SU-DHL-6 (cell line): ENCODE measurements at regions not wholly inside any gene's neighbourhood (a gene's known extent, or its start where the extent isn't known, plus 50 kb on each side); places are given as distances from the start of the nearest gene placed in this dataset.

ENCODE experiments used
- CTCF ChIP-seq: fragments of 200-600 bp; sonication (generic); IDR thresholded peaks from one replicate; pipeline ENCODE4 v1.5.1; 2017; ENCODE audit warnings: antibody characterized with exemption, mild to moderate bottlenecking, low read length, moderate library complexity; ENCODE audit not compliant: insufficient read depth, poor library complexity, severe bottlenecking
- EZH2phosphoT487 ChIP-seq: fragments of 200-600 bp; sonication (generic), shearing (Covaris generic); conservative IDR thresholded peaks from 2 replicates; pipeline ENCODE4 v1.6.1; 2018; ENCODE audit warnings: mild to moderate bottlenecking, antibody characterized with exemption, low read length, moderate library complexity, mixed read lengths

GRCh38 chr1:173405281-173405680 lies 71.9 kb upstream of the PRDX6 start:
- TF ChIP-seq EZH2phosphoT487 (no peak), CTCF (no peak)
